ENCODE measurements at regions not wholly inside any gene's neighbourhood (a gene's known extent, or its start where the extent isn't known, plus 50 kb on each side); places are given as distances from the start of the nearest gene placed in this dataset.

- DNase-seq, result no peak
These were observed 581.4 kb downstream of the USP25 start for GRCh38 chr21:16311229-16311628.

GRCh38 chr21:16312321-16312720 lies 582.5 kb downstream of the USP25 start:
- no peak for DNase-seq

- DNase-seq, result no peak
These were observed 585.4 kb downstream of the USP25 start for GRCh38 chr21:16315223-16315622.

DNA sequence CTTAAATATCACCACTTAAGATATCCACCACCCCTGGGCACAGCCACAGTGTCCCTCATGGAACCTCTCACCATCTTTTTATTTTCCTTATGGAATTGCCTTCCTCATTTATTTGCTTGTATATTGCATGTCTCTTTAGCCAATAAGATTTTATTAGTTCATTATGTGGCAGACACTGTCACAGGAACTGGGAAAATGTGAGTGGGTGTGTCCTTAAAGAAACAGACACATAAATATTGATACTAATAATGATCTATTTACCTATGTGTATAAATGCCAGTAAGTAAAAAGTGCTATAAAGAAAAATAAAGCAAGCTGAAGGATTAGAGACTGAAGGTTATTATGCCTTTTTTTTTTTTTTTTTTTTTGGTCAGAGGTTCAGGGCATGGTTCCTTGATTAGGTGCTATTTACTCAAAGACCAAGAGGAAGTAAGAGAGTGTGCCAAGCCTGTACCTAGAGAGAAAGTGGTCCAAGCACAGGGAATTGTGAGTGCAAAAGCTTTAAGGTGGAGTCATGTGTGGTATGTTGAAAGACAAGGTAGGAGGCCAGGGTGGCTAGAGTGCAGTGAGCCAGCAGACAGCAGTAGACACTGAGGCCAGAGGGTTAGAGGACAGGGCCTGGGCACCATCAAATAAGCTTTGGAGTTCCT lies 589.0 kb downstream of the USP25 start:
- no peak for DNase-seq

GRCh38 chr21:16320110-16320509 lies 590.3 kb downstream of the USP25 start:
- no peak for DNase-seq

DNA sequence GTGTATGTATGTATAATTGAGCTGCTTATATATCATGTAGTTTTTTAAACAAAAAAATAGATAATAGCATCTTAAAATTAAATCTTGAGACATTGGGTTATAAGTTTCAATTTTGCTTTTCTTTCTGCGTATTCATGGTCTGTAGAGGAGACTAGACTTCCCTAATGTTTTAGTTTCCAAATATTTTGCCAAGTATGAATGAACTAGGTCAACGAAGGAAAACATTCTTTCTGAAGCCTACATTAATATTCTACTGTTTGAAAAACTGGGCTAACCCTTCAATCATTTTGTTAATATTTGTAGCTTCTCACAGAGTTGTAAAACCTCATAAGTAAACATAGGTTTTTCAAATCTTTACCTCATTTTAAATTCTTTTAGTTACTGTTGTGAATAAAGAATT lies 592.7 kb downstream of the USP25 start:
- DNase-seq, result no peak

DNA sequence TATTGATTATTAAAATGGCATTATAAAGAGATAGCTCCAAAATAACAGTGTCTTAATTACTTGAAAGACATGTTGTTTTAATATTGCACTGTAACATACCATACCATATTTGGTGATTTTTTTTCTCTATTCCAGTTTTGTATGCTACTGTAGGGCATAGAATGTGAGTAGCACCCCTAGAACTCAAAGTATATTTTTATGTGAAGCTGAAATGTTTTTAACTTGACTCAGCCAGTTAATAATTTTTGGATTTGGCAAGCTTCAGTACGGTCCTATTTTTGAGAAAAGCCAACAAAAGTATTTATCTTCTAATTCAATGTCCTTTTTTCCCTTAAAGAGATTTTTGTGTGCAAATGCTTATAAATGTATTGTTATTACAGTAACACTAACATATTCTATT lies 593.8 kb downstream of the USP25 start:
- DNase-seq, result no peak

DNA sequence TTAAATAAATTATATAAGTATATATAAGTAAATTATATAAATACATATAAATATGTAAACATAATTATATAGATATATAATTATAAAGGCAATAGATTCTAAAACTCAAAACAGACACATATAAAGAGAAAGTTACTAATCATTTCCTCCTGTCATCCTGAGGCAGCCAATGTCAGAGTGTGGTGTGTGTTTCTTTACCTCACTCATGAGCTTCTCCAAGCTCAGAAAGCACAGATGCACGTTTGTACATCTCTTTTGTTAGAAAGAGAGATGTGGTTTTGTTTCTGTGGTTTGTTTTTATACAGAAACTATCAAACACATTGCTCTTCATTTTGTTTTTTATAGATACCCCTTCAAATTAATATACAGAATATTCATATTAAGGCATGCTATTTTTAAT lies 594.8 kb downstream of the USP25 start:
- DNase-seq, result peak; percentile 38

- DNase-seq, result peak; percentile 71
These were observed 600.5 kb downstream of the USP25 start for GRCh38 chr21:16330082-16330907.

DNA sequence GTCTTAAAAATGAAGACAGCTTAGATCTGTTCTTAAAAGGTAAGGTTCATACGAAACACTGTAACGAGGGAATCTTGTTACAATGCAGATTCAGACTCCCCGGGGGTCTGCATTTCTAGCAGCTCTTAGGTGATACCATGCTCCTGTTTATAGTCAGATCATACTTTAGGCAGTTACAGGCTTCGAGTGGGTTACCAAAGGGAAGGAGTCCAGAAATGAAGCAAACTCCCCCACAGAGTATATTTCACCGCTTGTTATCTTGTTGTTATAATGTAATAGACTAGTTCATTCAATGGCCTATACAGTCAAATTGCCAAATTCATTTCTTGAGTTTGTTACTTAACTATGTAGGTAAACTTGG lies 601.1 kb downstream of the USP25 start:
- DNase-seq, result no peak

- no peak for DNase-seq
These were observed 607.5 kb downstream of the USP25 start for GRCh38 chr21:16337266-16337665.

- no peak for DNase-seq
These were observed 613.1 kb downstream of the USP25 start for GRCh38 chr21:16342932-16343331.

- no peak for DNase-seq
These were observed 614.0 kb downstream of the USP25 start for GRCh38 chr21:16343776-16344175.

GRCh38 chr21:16345757-16346156 lies 616.0 kb downstream of the USP25 start:
- no peak for DNase-seq

DNA sequence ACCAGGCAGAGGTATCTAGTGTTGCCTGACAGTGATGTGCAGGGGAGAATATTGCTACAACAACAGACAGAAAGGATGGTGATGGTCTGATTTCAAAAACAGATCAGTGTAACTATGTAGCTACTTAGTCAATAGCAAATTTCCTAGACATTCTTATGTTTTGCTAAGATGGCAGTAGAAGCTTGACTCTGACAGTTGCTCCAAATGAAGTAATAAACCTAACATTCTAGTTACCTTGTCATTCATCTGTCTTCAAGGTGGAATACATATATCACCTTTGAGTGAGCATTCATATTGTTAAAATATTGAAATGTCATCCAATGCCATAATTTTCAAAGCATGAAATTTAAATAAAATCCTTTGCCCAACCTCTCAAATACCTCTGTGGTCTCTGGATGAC lies 617.4 kb downstream of the USP25 start:
- no peak for DNase-seq

- no peak for DNase-seq
These were observed 624.0 kb downstream of the USP25 start for GRCh38 chr21:16353764-16354163.

- DNase-seq, result no peak
These were observed 628.2 kb downstream of the USP25 start for GRCh38 chr21:16357994-16358393.

DNA sequence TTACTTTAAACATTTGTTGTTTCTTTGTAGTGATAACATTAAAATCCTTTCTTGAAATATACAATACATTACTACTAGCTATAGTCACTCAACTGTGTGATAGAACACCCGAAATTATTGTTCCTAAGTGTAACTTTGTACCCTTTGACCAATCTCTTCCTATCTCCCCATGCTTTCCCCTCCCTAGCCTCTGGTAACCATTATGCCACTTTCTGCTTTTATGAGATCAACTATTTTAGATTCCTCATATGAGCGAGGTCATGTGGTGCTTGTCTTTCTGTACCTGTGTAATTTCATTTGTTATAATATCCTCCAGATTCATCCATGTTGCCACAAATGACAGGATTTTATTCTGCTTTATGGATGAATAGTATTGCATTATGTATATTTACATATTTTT lies 629.0 kb downstream of the USP25 start:
- DNase-seq, result no peak

DNA sequence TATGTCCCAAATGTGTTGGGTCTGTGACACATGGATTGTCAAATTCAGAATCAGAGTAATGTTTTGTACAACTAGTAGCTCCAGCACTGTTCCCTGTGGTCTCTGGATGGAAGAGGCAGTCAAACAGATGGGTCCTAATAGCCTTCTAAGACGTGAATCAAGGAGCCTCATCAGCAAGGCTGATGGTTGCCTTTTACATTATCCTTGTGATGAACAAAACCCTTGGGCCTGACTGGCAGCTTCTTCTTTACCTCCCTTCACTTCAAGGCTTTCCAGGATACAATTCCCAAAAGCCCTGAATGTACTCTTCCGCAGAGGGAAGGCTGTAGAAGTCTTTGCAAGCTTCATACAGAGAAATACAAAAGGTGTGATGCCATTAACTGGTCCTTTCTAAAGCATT lies 633.3 kb downstream of the USP25 start:
- no peak for DNase-seq

- DNase-seq, result no peak
These were observed 633.7 kb downstream of the USP25 start for GRCh38 chr21:16363518-16363917.

DNA sequence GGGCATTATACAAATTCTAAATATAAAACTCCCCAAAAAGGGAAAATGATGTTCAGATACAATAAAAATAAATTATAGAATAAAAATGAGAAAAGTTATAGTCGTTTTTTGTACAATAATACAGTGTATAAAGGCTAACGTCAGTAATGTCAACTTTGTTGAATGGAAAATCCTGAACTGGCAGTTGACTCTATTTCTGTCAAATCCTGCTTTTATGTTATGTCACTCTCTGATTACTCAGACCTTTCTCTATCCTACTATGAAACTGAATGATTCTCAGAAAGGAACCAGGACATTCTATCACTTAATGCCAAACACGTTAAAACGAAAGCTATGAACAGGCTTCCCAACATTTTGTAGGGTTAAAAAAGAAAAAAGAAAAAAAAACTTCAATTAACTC lies 636.4 kb downstream of the USP25 start:
- no peak for DNase-seq

- no peak for DNase-seq
These were observed 637.3 kb downstream of the USP25 start for GRCh38 chr21:16367079-16367478.

DNA sequence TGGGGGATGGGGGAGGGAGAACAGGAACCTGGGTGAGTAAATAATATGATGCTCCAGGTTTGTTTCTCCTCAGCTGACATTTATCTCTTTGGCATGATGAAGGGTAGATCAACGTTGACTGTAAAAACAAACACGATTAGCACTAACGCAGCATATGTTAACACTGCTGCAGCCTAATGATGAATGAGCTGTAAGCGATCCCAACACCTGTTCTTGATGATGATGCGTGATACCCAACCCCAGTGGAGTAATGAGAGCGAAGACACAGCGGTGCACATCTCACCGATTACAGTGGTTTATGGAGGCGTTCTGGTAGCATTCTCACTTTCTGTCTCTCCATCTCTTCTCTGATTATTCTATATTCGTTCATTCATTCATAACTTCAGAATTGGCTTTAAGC lies 640.4 kb downstream of the USP25 start:
- no peak for DNase-seq

DNA sequence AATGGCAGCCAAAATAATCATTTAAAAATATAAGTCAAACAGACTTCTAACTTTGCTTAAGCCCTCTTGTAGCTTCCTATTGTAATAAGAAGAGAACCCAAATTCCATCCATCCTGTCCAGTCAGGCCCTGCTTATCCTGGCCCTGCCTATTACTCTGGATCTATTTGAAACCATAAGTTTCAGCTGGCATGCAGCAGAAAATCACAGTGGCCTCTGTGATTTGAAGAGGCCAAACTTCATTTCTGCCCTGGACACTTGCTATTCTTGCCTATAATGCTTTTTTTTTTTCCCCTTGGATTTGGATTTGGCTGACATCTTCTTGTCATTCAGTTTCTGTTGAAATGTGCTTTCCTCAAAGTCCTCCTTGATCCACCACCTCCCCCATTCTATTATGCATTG lies 642.8 kb downstream of the USP25 start:
- no peak for DNase-seq

DNA sequence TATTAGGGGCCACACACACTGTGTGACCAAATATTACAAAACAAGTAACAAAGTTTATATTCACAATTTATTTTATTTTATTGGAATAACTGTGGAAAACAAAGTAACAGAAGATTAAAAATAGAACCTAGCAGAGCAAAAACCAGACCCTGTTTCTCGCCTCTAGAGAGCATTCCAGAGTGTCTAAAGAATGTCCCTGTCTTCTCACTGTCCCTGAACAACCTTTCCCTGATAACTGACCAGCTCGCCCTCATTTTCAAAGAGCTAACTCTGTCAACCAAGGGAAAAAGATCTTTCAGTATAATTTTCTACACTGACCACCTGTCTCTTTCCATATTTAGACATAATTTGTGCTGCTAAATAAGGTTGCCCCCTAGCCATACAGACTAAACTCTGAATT lies 646.9 kb downstream of the USP25 start:
- DNase-seq, result no peak
